Parathyroid adenoma (tissue), 2 donors: ENCODE measurements at regions not wholly inside any gene's neighbourhood (a gene's known extent, or its start where the extent isn't known, plus 50 kb on each side); places are given as distances from the start of the nearest gene placed in this dataset.

Source experiments
- H2AFZ ChIP-seq: fragments of 300-600 bp; sonication (generic); one replicate; pipeline ENCODE4 v1.7.0; 2017; ENCODE audit warnings: antibody characterized with exemption, mild to moderate bottlenecking
- H3K27ac ChIP-seq: fragments of 300-600 bp; sonication (generic); one replicate; pipeline ENCODE4 v1.7.0; 2017
- H3K27me3 ChIP-seq: fragments of 300-600 bp; sonication (generic); one replicate; pipeline ENCODE4 v1.7.0; 2017; ENCODE audit warnings: low read length; ENCODE audit not compliant: control insufficient read depth, insufficient read depth
- H3K36me3 ChIP-seq: fragments of 300-600 bp; sonication (generic); one replicate; pipeline ENCODE4 v1.7.0; 2017; ENCODE audit warnings: low read length; ENCODE audit not compliant: control insufficient read depth, insufficient read depth
- H3K4me1 ChIP-seq: fragments of 300-600 bp; sonication (generic); one replicate; pipeline ENCODE4 v1.7.0; 2017; ENCODE audit warnings: control low read depth
- H3K4me2 ChIP-seq: fragments of 300-600 bp; sonication (generic); one replicate; pipeline ENCODE4 v1.7.0; 2017; ENCODE audit warnings: low read length
- H3K4me3 ChIP-seq: fragments of 300-600 bp; sonication (generic); one replicate; pipeline ENCODE4 v1.7.0; 2017; ENCODE audit warnings: low read depth, low read length
- H3K79me2 ChIP-seq: fragments of 300-600 bp; sonication (generic); one replicate; pipeline ENCODE4 v1.7.0; 2017; ENCODE audit warnings: control low read depth
- H3K9ac ChIP-seq: fragments of 300-600 bp; sonication (generic); one replicate; pipeline ENCODE4 v1.7.0; 2017; ENCODE audit warnings: mild to moderate bottlenecking
- H3K9me3 ChIP-seq: fragments of 300-600 bp; sonication (generic); one replicate; pipeline ENCODE4 v1.7.0; 2017; ENCODE audit warnings: low read length; ENCODE audit not compliant: control insufficient read depth
- TF ChIP-seq, protein P1 (sequence below): fragments of 300-600 bp; sonication (generic); IDR thresholded peaks from one replicate; pipeline ENCODE4 v1.7.0; 2017; ENCODE audit warnings: antibody characterized with exemption, mild to moderate bottlenecking
- donor health status: primary hyperparathyroidism.

DNA sequence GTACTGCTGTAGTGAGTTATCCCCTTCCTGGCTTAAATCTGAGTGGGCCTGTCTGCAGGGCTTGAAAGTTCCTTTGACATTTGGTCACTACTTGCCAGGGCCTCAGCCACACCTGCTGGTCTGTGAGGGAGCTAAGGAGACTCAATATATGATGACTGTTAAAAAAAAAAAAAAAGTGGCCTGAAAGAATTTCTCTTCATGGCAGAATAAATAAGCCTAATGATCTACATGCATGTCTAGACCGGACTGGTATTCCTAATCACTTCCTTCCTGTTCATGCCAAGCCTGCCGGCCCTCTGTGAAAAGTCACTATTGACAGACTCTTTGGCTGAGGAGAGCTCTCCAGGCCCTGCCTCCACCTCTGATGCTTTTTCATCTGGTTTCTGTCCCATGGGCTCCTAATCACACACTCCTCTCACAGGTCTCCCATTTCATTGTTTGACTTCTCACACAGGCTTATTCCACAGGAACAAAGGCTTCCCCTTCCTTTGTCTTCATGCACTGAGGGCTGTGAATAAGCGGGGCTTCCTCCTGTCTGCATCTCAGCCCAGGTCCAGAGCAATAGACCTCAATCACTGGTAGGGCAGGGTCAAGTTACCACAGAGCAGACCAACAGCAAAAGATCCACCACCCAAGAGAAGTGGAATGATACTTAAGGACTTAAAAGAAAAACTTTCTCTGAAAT, 99.1 kb upstream of the SEC61G start:
- Histone ChIP-seq H3K4me3 (no peak overlapping the region), H3K27ac (no peak overlapping the region), H2AFZ (no peak overlapping the region), H3K4me1 (no peaks in the 10 kb centered on the region), H3K36me3 (no peaks in the 10 kb centered on the region), H3K79me2 (no peaks in the 10 kb centered on the region), H3K9me3 (no peaks in the 10 kb centered on the region), H3K4me2 (no peak overlapping the region), H3K27me3 (no peaks in the 10 kb centered on the region), H3K9ac (no peak overlapping the region)
- TF ChIP-seq, protein P1, sequence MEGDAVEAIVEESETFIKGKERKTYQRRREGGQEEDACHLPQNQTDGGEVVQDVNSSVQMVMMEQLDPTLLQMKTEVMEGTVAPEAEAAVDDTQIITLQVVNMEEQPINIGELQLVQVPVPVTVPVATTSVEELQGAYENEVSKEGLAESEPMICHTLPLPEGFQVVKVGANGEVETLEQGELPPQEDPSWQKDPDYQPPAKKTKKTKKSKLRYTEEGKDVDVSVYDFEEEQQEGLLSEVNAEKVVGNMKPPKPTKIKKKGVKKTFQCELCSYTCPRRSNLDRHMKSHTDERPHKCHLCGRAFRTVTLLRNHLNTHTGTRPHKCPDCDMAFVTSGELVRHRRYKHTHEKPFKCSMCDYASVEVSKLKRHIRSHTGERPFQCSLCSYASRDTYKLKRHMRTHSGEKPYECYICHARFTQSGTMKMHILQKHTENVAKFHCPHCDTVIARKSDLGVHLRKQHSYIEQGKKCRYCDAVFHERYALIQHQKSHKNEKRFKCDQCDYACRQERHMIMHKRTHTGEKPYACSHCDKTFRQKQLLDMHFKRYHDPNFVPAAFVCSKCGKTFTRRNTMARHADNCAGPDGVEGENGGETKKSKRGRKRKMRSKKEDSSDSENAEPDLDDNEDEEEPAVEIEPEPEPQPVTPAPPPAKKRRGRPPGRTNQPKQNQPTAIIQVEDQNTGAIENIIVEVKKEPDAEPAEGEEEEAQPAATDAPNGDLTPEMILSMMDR, result no peak

DNA sequence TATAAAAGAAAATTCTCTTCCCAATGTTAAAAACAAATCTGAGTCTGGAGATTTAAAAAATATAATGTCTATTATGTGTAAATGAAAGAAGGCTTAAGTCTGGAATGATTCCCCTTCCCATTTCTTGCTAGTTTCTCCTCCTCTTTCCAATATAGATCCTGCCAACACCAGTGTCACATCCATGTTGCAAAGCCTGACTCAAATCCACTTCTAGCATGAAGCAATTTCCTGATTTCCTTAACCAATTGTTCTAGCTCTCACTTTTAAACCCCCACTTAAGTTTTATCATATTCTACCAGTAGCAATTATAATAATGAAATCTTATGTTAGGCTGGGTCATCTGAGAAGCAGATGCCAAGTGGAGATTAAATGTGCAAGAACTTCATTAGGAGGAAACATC, 100.1 kb upstream of the SEC61G start:
- H3K27me3 ChIP-seq, result no peaks in the 10 kb centered on the region
- H3K27ac ChIP-seq, result no peak overlapping the region
- H2AFZ ChIP-seq, result no peak overlapping the region
- TF ChIP-seq, protein P1, result no peak
- no peaks in the 10 kb centered on the region for H3K79me2 ChIP-seq
- no peaks in the 10 kb centered on the region for H3K4me1 ChIP-seq
- H3K36me3 ChIP-seq, result no peaks in the 10 kb centered on the region
- no peak overlapping the region for H3K9ac ChIP-seq
- no peaks in the 10 kb centered on the region for H3K9me3 ChIP-seq
- H3K4me2 ChIP-seq, result no peak overlapping the region
- H3K4me3 ChIP-seq, result no peak overlapping the region

DNA sequence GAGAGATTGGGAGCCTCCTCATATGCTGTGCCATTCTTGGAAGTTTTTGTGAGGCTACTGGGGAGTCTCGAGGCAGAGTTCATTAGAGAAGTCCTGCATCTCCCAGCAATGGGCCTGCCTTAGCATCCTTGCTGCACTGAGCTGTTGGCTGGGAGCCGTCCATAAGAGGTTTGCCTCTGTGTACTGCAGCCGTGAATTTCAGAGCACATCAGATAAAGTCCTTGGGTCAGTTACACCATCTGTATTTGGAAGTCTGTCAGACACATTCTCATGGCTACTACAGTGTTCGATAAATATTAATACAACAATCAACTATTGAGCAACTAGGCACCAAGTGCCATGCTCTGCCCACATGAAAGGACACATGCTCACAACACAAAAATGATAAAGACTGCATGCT, 100.5 kb upstream of the SEC61G start:
- Histone ChIP-seq H3K79me2 (no peaks in the 10 kb centered on the region), H3K4me3 (no peak overlapping the region), H3K27me3 (no peaks in the 10 kb centered on the region), H3K9ac (no peak overlapping the region), H3K4me2 (no peak overlapping the region), H3K4me1 (no peaks in the 10 kb centered on the region), H3K9me3 (no peaks in the 10 kb centered on the region), H2AFZ (no peak overlapping the region), H3K36me3 (no peaks in the 10 kb centered on the region), H3K27ac (no peak overlapping the region)
- TF ChIP-seq, protein P1, result no peak

DNA sequence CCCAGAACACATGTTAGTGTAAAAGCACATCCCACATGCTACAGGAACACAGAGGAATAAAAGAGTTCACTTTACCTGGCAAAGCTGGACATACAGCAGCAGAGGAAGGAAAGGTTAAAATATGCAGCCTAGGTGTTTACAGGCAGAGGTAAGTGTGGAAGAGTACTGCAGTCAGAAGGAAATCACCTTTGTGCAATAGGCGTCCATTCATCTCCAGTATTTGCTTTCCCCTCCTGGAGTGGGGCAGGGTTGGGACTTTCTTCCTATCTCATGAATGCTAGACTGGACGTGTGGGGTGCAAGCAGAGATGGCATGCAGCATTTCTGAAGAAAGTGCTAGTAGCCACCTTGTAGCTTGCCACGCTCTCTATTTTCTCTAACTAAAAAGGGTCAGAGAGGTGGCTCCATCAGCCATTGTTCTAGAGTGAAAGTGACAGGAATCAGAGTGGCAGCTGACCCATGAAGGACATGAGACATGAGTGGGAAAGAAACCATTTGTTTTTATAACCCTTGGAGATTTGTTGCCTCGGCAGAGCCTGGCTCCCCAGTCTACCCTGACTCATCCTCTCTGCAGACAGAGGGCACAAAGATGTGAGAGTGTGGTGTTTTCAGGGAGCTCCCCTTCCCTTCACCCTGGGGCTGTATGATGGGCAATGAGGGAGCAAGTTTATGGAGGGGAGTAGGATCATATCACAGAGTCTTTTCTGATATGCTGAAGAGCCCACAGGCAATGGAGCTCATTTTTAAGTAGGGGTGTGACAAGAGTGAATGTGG, 101.2 kb upstream of the SEC61G start:
- Histone ChIP-seq H3K4me3 (no peak overlapping the region), H3K36me3 (no peaks in the 10 kb centered on the region), H3K27me3 (no peaks in the 10 kb centered on the region), H3K4me2 (no peak overlapping the region), H3K27ac (no peak overlapping the region), H3K4me1 (no peaks in the 10 kb centered on the region), H2AFZ (no peak overlapping the region), H3K79me2 (no peaks in the 10 kb centered on the region), H3K9ac (no peak overlapping the region), H3K9me3 (no peaks in the 10 kb centered on the region)
- TF ChIP-seq, protein P1, result no peak

DNA sequence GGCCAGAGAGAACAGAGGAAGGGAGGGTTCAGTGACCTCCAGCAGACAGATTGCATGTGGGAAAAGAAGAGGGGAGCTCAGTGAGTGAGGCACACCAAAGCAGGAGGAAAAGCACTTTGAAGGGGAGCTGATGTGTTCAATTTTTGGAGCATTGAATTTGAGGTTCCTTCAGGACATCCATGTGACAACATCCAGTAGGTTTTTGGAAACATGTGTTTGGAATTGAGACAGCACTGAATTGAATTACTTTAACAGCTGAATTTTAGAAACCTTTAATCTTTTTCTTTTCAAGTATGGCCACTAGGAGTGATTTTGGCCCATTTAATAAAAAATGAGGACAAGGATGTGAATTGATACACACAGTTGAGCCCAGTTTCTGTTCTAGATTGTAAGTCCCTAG, 101.8 kb upstream of the SEC61G start:
- Histone ChIP-seq H3K4me1 (no peaks in the 10 kb centered on the region), H3K79me2 (no peaks in the 10 kb centered on the region), H3K9ac (no peak overlapping the region), H2AFZ (no peak overlapping the region), H3K27me3 (no peaks in the 10 kb centered on the region), H3K9me3 (no peaks in the 10 kb centered on the region), H3K27ac (no peak overlapping the region), H3K4me2 (no peak overlapping the region), H3K36me3 (no peaks in the 10 kb centered on the region), H3K4me3 (no peak overlapping the region)
- TF ChIP-seq, protein P1, result no peak
